T-helper 2 cell treated with Interferon-gamma antibody and Interleukin-4, amounts not matched to agents 5 μg/mL and 100 μg/mL, for 36 hours (primary cell): ENCODE measurements at regions not wholly inside any gene's neighbourhood (a gene's known extent, or its start where the extent isn't known, plus 50 kb on each side); places are given as distances from the start of the nearest gene placed in this dataset.

Source experiments
- DNase-seq: peaks from one replicate; pipeline ENCODE4 v3.0.0; 2021; ENCODE audit warnings: low spot score
- H3K27ac Mint-ChIP-seq: one replicate; pipeline ENCODE4 v1.8.0; 2021; ENCODE audit warnings: mild to moderate bottlenecking, mixed read lengths
- H3K27me3 Mint-ChIP-seq: one replicate; pipeline ENCODE4 v1.8.0; 2021; ENCODE audit warnings: low read depth, mixed read lengths
- H3K36me3 Mint-ChIP-seq: one replicate; pipeline ENCODE4 v1.8.0; 2021; ENCODE audit warnings: low read depth, mixed read lengths
- H3K4me1 Mint-ChIP-seq: one replicate; pipeline ENCODE4 v1.8.0; 2021; ENCODE audit warnings: low read depth, mixed read lengths
- H3K4me3 Mint-ChIP-seq: one replicate; pipeline ENCODE4 v1.8.0; 2022; ENCODE audit warnings: mild to moderate bottlenecking, moderate library complexity, mixed read lengths
- H3K9me3 Mint-ChIP-seq: one replicate; pipeline ENCODE4 v1.8.0; 2021; ENCODE audit warnings: mixed read lengths

DNA sequence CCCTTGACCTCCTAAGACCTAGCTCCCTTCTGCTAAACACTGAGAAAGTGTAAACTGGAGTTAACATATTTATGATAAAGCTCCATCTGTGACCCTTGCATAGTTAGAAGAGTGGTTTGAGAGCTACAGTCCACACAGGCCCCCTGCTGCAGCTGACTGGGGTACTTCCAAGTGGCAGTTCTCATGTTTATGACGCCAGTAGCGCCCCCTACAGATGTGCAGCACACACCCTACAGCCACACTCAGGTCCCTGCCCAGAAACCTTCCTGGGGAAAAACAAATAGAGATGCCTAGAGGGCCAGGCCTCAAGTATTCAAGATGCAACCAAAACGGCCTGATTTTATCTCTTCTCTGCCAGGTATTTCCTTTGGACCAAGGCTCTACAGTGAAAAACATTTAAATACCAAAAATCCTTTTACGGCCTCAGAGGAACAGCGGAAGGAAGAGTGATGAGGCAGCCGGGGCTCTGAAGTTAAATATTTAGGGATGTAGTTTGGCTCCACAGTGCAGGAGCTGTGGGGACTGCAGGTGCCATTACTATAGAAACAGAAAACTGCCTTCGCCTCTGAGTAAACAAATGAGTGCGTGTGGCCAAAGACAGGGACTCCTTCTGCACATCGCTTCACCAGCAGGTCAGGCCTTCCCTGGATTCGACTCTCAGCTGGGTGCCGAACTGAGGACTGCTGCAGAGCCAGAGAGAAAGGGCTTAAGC is 553.1 kb downstream of the EFNB2 start:
- Mint-ChIP-seq H3K9me3 (no peaks in the 10 kb centered on the region), H3K4me1 (no peaks in the 10 kb centered on the region), H3K27me3 (no peaks in the 10 kb centered on the region), H3K4me3 (no peak overlapping the region), H3K27ac (no peak overlapping the region), H3K36me3 (no peaks in the 10 kb centered on the region)
- no peak for DNase-seq

DNA sequence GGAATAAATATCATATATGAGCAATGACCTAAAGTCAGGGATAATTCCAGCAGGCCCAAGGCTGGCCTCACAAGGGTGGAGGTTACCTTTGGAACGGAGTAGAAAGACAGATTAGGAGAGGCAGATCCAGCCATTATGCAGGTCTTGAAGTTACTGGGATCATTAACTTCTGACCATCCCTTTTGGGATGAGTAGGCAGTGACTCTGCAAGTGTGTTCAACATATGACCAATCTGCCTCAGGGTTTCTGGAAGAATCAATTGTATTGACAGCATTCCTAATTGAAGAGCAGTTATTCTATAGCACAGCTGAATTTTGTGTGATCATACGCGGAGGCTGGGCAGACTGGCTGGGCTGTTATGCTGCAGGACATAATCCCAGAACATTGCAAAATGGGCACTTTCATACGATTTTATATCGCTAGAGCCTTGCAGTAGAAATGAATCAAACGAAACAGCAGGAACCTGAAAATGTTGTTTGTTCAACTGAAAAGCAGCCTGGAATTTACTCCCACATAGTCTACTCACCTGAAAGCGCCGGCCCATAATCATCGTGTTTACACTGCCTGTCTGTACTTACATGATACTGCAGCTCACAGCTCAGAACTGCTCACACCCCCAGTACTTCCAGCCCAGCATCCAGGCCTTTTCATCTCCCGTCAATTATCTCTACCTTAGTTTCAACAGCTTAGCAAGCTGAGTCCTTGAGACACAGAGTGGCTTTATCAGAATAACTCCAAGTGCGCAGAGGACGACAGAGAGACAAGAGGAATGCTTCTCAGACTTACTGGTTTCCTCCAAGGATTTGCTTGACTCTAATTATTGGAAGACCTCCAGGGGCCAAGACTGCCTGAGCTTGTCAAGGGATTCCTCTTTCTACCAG is 556.1 kb downstream of the EFNB2 start:
- no peak overlapping the region for H3K27ac Mint-ChIP-seq
- DNase-seq, result no peak
- H3K36me3 Mint-ChIP-seq, result no peaks in the 10 kb centered on the region
- no peaks in the 10 kb centered on the region for H3K27me3 Mint-ChIP-seq
- no peaks in the 10 kb centered on the region for H3K4me1 Mint-ChIP-seq
- H3K9me3 Mint-ChIP-seq, result no peaks in the 10 kb centered on the region
- no peak overlapping the region for H3K4me3 Mint-ChIP-seq

DNA sequence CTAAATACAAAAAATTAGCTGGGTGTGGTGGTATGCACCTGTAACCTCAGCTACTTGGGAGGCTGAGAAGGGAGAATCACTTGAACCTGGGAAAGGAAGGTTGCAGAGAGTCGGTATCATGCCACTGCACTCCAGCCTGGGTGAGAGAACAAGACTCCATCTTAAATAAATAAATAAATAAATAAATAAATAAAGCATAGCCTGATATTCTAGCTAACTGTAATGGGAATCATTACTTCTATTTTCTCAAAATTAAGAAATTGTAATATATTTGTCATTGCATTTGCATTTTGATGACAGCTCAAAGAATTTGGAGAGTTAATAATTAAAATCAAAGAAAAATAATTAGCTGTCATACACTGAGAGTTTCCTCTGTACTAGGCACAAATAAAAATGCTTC is 561.1 kb downstream of the EFNB2 start:
- Mint-ChIP-seq H3K4me1 (no peaks in the 10 kb centered on the region), H3K36me3 (no peaks in the 10 kb centered on the region), H3K27ac (no peak overlapping the region), H3K4me3 (no peak overlapping the region), H3K9me3 (no peaks in the 10 kb centered on the region), H3K27me3 (no peaks in the 10 kb centered on the region)
- DNase-seq, result no peak

DNA sequence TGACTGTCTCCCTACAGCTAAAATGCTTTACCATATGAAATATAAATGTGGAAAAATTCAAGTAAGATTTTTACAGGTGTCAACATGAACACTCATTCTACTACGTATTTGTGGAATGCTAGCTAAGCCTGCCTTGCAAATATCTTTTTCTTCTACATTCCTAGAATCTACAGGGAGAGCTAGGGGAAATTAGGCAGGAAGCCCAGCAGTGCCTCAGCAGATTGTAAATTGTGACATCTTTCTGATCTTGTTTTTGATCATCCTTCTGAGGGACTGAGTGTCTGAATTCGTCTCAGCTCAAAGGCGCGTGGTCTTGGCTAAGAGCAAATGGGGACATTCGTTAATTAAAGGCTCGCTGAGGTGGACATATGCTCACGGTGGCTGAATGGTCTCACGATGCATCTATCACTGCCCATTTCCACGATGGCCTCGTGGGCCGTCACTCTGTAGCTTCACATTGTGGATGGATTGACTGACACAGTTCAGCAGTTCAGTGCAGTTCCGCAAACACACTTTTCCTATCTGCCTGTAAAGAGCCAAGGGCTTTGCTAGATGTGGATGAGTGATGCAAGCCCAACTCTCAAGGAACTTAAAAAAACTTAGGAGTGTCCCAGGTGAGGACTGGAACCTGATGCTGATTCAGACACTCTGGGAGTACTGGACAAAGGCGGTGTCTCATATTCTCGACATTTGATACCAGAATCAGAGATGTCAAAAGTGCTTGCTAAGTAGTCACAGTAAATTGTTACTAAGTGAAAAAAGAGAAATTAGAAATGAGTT is 562.5 kb downstream of the EFNB2 start:
- no peaks in the 10 kb centered on the region for H3K9me3 Mint-ChIP-seq
- H3K27me3 Mint-ChIP-seq, result no peaks in the 10 kb centered on the region
- H3K4me3 Mint-ChIP-seq, result no peak overlapping the region
- H3K4me1 Mint-ChIP-seq, result no peaks in the 10 kb centered on the region
- no peak for DNase-seq
- H3K27ac Mint-ChIP-seq, result no peak overlapping the region
- H3K36me3 Mint-ChIP-seq, result no peaks in the 10 kb centered on the region

DNA sequence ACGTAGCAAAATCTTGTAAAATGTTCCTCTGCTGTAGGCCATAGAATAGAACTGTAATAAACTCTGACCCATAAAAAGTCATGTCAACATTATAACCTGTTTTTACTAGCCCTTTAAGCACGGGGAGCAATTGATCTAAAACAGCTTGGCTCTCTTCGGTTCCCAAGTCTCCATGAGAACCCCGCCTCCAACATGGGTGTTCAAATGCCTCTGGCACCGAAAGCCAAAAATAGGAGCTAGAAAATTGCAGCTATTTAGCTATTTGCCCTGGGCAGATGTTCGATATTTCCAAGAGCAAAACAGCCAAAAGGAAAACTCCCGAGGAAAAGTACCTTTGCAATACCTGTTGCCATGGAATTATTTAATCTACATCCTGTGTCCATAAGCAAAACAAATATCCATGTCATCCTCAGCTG is 563.1 kb downstream of the EFNB2 start:
- Mint-ChIP-seq H3K27ac (no peak overlapping the region), H3K4me1 (no peaks in the 10 kb centered on the region), H3K4me3 (no peak overlapping the region), H3K9me3 (no peaks in the 10 kb centered on the region), H3K27me3 (no peaks in the 10 kb centered on the region), H3K36me3 (no peaks in the 10 kb centered on the region)
- no peak for DNase-seq

DNA sequence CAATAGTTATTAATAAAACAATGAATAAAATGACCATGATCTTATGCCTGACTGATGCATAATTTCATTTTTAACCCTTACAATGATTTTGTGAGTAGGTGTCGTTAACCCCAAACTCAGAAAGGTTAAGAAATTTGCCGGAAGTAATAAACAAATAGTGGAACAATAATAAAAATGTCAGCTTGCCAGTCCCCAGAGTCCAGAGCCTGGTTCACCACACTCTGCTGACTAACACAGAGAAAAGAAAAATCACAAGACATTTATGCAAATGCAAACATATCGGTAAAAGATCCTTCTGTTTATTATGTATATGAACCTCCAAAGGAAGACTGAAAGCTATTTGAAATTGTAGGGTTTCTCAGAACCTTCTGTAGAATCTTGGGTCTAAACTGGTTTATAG is 563.7 kb downstream of the EFNB2 start:
- no peak overlapping the region for H3K27ac Mint-ChIP-seq
- H3K4me1 Mint-ChIP-seq, result no peaks in the 10 kb centered on the region
- no peak overlapping the region for H3K4me3 Mint-ChIP-seq
- H3K36me3 Mint-ChIP-seq, result no peaks in the 10 kb centered on the region
- no peak for DNase-seq
- H3K27me3 Mint-ChIP-seq, result no peaks in the 10 kb centered on the region
- H3K9me3 Mint-ChIP-seq, result no peaks in the 10 kb centered on the region

DNA sequence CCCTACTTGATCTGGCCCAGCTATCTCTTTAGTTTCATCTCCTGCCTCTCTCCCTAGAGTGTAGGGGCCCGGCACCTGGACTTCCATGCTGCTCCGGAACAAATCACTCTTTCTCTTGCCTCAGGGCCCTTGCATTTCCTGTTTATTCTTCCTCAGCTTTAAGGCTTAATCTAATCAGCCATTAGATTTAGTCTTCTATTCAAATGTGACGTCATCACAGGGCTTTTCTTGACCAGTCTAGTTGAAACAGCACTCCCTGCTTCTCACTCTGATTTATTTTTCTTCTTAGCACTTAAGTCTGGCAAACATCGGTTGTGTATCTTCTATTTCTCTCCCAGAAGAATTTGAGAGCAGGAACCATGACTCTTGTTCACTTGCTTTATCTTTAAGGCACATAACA is 564.1 kb downstream of the EFNB2 start:
- Mint-ChIP-seq H3K36me3 (no peaks in the 10 kb centered on the region), H3K4me3 (no peak overlapping the region), H3K4me1 (no peaks in the 10 kb centered on the region), H3K9me3 (no peaks in the 10 kb centered on the region), H3K27ac (no peak overlapping the region), H3K27me3 (no peaks in the 10 kb centered on the region)
- no peak for DNase-seq

DNA sequence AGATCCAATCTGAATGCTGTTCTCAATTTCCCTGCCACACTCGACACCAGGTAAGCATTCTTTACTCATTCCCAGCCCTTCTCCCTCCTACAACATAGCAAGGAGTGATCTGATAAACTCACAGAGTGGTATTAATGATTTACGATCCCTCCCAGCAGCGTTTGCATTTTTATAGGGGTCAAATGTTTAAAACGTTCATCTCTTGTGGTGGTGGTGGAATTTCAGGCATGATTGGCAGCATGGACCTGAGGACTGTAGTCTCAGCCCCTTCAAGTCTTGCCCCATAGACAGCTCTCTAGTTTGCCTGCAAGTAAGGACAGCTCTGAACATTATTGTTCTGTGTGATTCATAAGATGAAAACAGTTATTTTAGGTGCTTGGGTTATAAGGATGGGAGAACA is 565.7 kb downstream of the EFNB2 start:
- H3K36me3 Mint-ChIP-seq, result no peaks in the 10 kb centered on the region
- H3K27me3 Mint-ChIP-seq, result no peaks in the 10 kb centered on the region
- no peaks in the 10 kb centered on the region for H3K9me3 Mint-ChIP-seq
- no peak overlapping the region for H3K27ac Mint-ChIP-seq
- DNase-seq, result no peak
- no peak overlapping the region for H3K4me3 Mint-ChIP-seq
- H3K4me1 Mint-ChIP-seq, result no peaks in the 10 kb centered on the region

DNA sequence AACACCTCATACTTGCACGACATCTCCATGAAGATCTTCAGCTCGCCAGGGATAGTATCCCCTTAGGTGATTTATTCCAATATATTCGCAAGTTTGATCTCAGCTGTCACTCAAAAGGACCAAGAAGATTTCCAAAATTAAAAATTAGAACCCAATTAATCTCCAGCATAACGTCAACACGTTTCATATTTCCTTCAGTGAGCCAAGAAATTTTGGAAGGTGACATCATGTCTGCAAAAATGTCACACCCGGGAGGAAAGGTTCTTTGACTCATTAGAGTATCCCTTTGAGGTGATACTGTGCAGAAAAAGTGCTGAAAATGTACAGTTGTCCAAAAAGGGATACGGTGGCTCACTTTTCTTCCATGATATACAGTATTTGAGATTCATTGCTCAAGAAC is 569.6 kb downstream of the EFNB2 start:
- Mint-ChIP-seq H3K27me3 (no peaks in the 10 kb centered on the region), H3K9me3 (no peaks in the 10 kb centered on the region), H3K4me1 (no peaks in the 10 kb centered on the region), H3K27ac (no peak overlapping the region), H3K36me3 (no peaks in the 10 kb centered on the region), H3K4me3 (no peak overlapping the region)
- no peak for DNase-seq

DNA sequence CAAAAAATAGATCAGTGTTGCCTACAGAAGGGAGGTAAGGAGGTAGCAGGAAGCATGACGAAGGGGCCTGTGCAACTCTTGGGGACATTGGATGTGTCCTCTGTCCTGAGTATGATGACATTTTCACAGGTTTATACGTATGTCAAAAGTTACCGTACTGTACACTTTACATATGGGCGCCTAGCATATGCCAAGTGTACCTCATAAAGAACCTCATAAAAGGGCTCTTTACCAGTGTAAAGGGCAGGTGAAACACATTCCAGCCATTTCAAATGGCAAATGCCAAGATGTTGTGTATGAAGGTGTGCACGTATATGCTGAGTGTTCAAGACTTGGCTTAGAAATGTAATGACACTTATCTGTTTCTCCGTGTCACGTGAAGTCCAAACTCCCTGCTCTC is 573.4 kb downstream of the EFNB2 start:
- Mint-ChIP-seq H3K27ac (no peak overlapping the region), H3K27me3 (no peaks in the 10 kb centered on the region), H3K9me3 (no peaks in the 10 kb centered on the region), H3K36me3 (no peaks in the 10 kb centered on the region), H3K4me3 (no peak overlapping the region), H3K4me1 (no peaks in the 10 kb centered on the region)
- DNase-seq, result no peak

DNA sequence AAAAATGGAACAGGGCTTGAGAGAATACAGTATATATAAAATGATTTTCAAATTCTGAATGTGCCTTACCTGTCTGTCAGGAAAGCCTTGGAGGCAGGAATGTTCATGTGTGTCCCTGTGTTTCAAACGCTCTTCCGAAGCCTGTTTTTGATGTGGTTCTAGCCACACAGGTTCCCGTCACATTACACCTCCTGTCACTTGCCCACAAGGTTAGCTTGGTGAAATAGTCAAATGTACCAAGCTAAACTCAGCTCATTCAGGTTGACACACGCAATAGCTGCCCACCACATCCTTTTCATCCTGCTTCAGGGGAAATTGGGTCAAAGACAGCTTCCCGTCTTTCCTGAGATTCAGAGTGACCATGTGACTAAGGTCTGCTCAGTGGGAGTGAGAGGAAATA is 574.0 kb downstream of the EFNB2 start:
- Mint-ChIP-seq H3K27me3 (no peaks in the 10 kb centered on the region), H3K4me1 (no peaks in the 10 kb centered on the region), H3K27ac (no peak overlapping the region), H3K9me3 (no peaks in the 10 kb centered on the region), H3K36me3 (no peaks in the 10 kb centered on the region), H3K4me3 (no peak overlapping the region)
- no peak for DNase-seq

DNA sequence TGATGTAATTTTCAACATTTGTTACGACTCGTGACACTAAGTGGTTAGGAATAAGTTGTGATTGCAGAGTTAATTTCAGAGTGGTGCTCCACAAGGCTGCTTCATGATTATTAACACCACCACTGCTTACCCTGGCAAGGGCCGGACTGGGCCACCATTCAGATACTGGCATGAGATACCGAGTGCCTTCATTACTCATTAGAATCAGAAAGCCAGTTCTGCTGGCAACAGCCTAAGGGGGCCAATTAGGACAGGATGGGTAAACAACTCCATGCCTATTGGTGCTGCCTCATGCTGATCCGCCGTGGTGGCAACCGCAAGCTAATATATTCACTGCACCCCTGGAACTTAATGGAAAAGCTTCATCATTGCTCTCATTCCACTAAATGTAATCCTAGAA is 575.1 kb downstream of the EFNB2 start:
- no peak overlapping the region for H3K4me3 Mint-ChIP-seq
- H3K36me3 Mint-ChIP-seq, result no peaks in the 10 kb centered on the region
- no peak for DNase-seq
- no peaks in the 10 kb centered on the region for H3K9me3 Mint-ChIP-seq
- H3K27ac Mint-ChIP-seq, result no peak overlapping the region
- H3K4me1 Mint-ChIP-seq, result no peaks in the 10 kb centered on the region
- no peaks in the 10 kb centered on the region for H3K27me3 Mint-ChIP-seq

DNA sequence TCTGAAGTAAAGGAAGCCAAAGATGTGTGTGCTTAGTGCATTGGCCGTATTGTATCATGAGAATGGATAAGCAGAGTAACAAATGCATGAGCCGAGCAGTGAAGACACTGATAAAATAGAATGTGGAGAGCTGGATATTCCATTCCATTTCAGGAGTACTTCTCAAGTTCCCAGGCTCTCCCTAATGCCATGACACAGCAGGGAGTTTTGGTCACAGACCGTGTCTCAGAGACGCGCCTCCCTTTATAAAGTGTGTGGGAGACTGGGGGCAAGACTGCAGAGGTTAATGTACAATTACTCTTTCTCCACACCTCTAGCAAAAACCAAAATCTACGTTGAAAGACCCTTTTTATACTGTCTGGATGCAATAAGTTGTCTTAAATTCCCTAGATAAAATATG is 575.6 kb downstream of the EFNB2 start:
- Mint-ChIP-seq H3K9me3 (no peaks in the 10 kb centered on the region), H3K4me1 (no peaks in the 10 kb centered on the region), H3K27me3 (no peaks in the 10 kb centered on the region), H3K27ac (no peak overlapping the region), H3K4me3 (no peak overlapping the region), H3K36me3 (no peaks in the 10 kb centered on the region)
- no peak for DNase-seq

DNA sequence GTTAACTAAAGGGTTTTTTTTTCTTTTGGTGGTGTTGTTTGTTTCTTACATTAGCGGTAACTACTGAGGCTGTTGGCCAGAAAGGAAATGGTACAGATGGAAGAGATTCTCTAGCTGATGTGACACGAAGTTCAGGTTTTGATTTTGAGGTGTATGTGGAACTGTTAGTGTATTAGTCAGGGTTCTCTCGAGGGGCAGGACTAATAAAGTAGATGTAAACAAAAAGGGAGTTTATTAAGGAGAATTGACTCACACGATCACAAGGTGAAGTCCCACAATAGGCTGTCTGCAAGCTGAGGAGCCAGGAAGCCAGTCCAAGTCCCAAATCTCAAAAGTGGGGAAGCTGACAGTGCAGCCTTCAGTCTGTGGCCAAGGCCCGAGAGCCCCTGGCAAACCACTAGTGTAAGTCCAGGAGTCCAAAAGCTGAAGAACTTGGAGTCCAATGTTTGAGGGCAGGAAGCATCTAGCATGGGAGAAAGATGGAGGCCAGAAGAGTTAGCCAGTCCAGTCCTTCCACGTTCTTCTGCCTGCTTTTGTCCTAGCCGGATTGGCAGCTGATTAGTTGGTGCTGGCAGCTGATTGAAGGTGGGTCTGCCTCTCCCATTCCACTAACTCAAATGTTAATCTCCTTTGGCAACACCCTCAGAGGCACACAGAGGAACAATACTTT is 577.6 kb downstream of the EFNB2 start:
- Mint-ChIP-seq H3K4me1 (no peaks in the 10 kb centered on the region), H3K9me3 (no peaks in the 10 kb centered on the region), H3K36me3 (no peaks in the 10 kb centered on the region), H3K4me3 (no peak overlapping the region), H3K27me3 (no peaks in the 10 kb centered on the region), H3K27ac (no peak overlapping the region)
- DNase-seq, result no peak
